GM23248 (cell line): ENCODE measurements at regions not wholly inside any gene's neighbourhood (a gene's known extent, or its start where the extent isn't known, plus 50 kb on each side); places are given as distances from the start of the nearest gene placed in this dataset.

Source experiments
- DNase-seq: peaks from one replicate; pipeline ENCODE4 v3.0.0-alpha.2; 2015
- H2AFZ ChIP-seq: fragments of 200-600 bp; sonication (generic); 2 replicates; pipeline ENCODE4 v1.6.1; 2016; ENCODE audit warnings: antibody characterized with exemption
- H3F3A ChIP-seq: fragments of 200-600 bp; sonication (generic); 2 replicates; pipeline ENCODE4 v1.6.1; 2016; ENCODE audit warnings: mild to moderate bottlenecking, antibody characterized with exemption, mixed run types; ENCODE audit not compliant: insufficient read depth
- H3K27ac ChIP-seq: fragments of 200-600 bp; sonication (generic); 2 replicates; pipeline ENCODE4 v1.5.1; 2016; ENCODE audit warnings: mild to moderate bottlenecking
- H3K27me3 ChIP-seq: fragments of 200-600 bp; sonication (generic); replicated peaks from 2 replicates; pipeline ENCODE4 v1.6.1; 2016; ENCODE audit warnings: mild to moderate bottlenecking; ENCODE audit not compliant: insufficient read depth
- H3K36me3 ChIP-seq: fragments of 200-600 bp; sonication (generic); 2 replicates; pipeline ENCODE4 v1.6.1; 2016; ENCODE audit warnings: low read depth, mild to moderate bottlenecking
- H3K4me1 ChIP-seq: fragments of 200-600 bp; sonication (generic); 2 replicates; pipeline ENCODE4 v1.6.1; 2016; ENCODE audit warnings: mild to moderate bottlenecking; ENCODE audit not compliant: insufficient read depth
- H3K4me2 ChIP-seq: fragments of 200-600 bp; sonication (generic); one replicate; pipeline ENCODE4 v1.6.1; 2016; ENCODE audit warnings: mild to moderate bottlenecking; ENCODE audit not compliant: unreplicated experiment
- H3K4me3 ChIP-seq: fragments of 200-600 bp; sonication (generic); 2 replicates; pipeline ENCODE4 v1.5.1; 2016; ENCODE audit warnings: mild to moderate bottlenecking
- H3K79me2 ChIP-seq: fragments of 200-600 bp; sonication (generic); 2 replicates; pipeline ENCODE4 v1.6.1; 2016; ENCODE audit warnings: mild to moderate bottlenecking; ENCODE audit not compliant: insufficient read depth
- H3K9ac ChIP-seq: fragments of 200-600 bp; sonication (generic); 2 replicates; pipeline ENCODE4 v1.6.1; 2016; ENCODE audit warnings: mild to moderate bottlenecking
- H3K9me2 ChIP-seq: fragments of 200-600 bp; sonication (generic); 2 replicates; pipeline ENCODE4 v1.6.1; 2016; ENCODE audit warnings: mixed run types, mild to moderate bottlenecking, moderate library complexity; ENCODE audit not compliant: insufficient read depth
- H3K9me3 ChIP-seq: fragments of 200-600 bp; sonication (generic); one replicate; pipeline ENCODE4 v1.6.1; 2017; ENCODE audit warnings: low read depth
- H4K20me1 ChIP-seq: fragments of 200-600 bp; sonication (generic); 2 replicates; pipeline ENCODE4 v1.6.0; 2016; ENCODE audit not compliant: insufficient read depth
- EZH2 ChIP-seq: fragments of 200-600 bp; sonication (generic); IDR thresholded peaks from 2 replicates; pipeline ENCODE4 v1.6.1; 2018; ENCODE audit warnings: antibody characterized with exemption, mild to moderate bottlenecking; ENCODE audit not compliant: insufficient read depth, poor library complexity, severe bottlenecking
- EZH2phosphoT487 ChIP-seq: fragments of 200-600 bp; sonication (generic); IDR thresholded peaks from 2 replicates; pipeline ENCODE4 v1.6.1; 2018; ENCODE audit warnings: antibody characterized with exemption, moderate library complexity, mild to moderate bottlenecking, low read depth; ENCODE audit not compliant: insufficient read depth
- WGBS, 2 experiments: methylation state at CpG; one replicate each; pipeline ENCODE4 v1.1.6; 2015 to 2017; ENCODE audit warnings: low lambda C conversion rate in 2 of 2, low coverage in 1 of 2; ENCODE audit errors: missing lambda C conversion rate in 2 of 2; 5-methylcytosine and 5-hydroxymethylcytosine counted together
- in situ Hi-C: fragments of 300-500 bp; cut with MboI; formaldehyde crosslinking; loops from 2 replicates; pipeline ENCODE4 v1.15.0; 2020

GRCh38 chr6:105757512-105758200 is 328.5 kb upstream of the PRDM1 start:
- no peaks in the 10 kb centered on the region for H4K20me1 ChIP-seq
- H3K36me3 ChIP-seq, result no peaks in the 10 kb centered on the region
- H3K27ac ChIP-seq, result no peak overlapping the region
- no peak overlapping the region for H2AFZ ChIP-seq
- no peak for TF ChIP-seq EZH2phosphoT487
- no peak overlapping the region for H3K4me2 ChIP-seq
- no peak overlapping the region for H3K9ac ChIP-seq
- H3K4me1 ChIP-seq, result peaks cover 13% of the 10 kb centered on the region
- no peak for DNase-seq
- in situ Hi-C loops, result no loop called here
- no peak overlapping the region for H3K4me3 ChIP-seq
- H3K27me3 ChIP-seq, result no peaks in the 10 kb centered on the region
- H3K9me3 ChIP-seq, result no peaks in the 10 kb centered on the region
- H3K9me2 ChIP-seq, result no peaks in the 10 kb centered on the region
- H3K79me2 ChIP-seq, result no peaks in the 10 kb centered on the region
- H3F3A ChIP-seq, result peaks cover 10% of the 10 kb centered on the region; the same call in 1 of the 2 replicates
- WGBS, 2 experiments, result 91 to 94% methylated on average over 5 of the region's 5 CpGs

DNA sequence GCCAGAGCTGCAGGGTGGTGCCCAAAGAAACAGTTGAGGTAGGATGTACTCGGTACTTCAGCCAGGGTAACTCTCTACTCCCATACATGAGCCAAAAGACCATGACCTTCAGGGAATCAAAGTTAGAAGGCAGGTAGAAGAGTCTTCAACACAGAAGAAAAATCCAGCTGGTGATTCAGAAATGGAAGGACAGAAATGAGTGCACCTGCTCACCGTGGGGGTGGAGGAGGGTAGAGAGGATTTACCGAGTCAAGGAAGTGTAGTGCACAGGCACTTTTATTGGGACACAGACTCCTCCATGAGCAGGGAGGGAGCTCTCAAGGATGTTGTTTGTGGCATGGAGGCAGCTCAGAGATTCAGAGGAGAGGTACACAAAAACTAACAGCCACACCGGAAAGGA is 330.3 kb upstream of the PRDM1 start:
- Histone ChIP-seq H3K4me2 (no peak overlapping the region), H3K36me3 (no peaks in the 10 kb centered on the region), H2AFZ (no peak overlapping the region), H3K9me2 (no peaks in the 10 kb centered on the region), H3K9ac (no peak overlapping the region), H3K4me1 (peaks cover 13% of the 10 kb centered on the region), H3K27ac (no peak overlapping the region), H3K79me2 (no peaks in the 10 kb centered on the region), H3K27me3 (no peaks in the 10 kb centered on the region), H3K9me3 (no peaks in the 10 kb centered on the region), H3K4me3 (no peak overlapping the region), H3F3A (peaks cover 10% of the 10 kb centered on the region; the same call in 1 of the 2 replicates), H4K20me1 (no peaks in the 10 kb centered on the region)
- in situ Hi-C loops, result no loop called here
- TF ChIP-seq EZH2 (no peak), EZH2phosphoT487 (no peak)
- WGBS, 2 experiments, result 98% methylated on average over 4 of the region's 4 CpGs
- no peak for DNase-seq

DNA sequence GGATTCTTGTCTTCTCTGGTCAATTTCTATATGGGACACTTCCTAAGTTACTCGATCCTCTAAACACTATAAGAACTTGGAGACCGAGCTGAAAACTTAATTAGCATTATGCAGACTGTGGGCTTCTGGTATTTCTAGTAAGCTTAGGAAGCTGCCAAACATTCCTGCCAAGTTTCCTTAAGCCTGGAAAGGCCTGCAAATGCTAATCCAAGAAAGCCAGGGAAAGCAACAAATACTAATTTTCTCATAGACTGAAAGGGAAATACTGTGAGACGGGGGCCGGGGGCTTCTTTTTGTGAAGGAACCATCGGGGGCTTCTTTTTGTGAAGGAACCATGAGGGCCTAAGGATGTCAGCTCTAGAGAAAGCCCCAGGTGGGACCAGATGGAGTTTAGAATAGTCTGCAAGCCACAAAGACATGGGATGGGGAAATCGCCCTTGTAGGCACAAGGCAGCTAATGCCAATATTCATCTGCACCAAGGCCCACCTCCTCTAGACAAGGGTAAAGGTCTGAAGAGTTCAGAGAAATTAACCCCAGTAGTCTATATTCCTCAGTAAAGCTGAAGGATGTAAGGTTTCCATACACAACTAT is 332.4 kb upstream of the PRDM1 start:
- 47 to 51% methylated on average over 5 to 6 of the region's 6 CpGs for WGBS, 2 experiments
- no peak overlapping the region for H3K9ac ChIP-seq
- TF ChIP-seq EZH2 (no peak), EZH2phosphoT487 (no peak)
- no peaks in the 10 kb centered on the region for H3K79me2 ChIP-seq
- in situ Hi-C loops, result no loop called here
- no peaks in the 10 kb centered on the region for H3K9me3 ChIP-seq
- no peak overlapping the region for H3K4me3 ChIP-seq
- H3F3A ChIP-seq, result 0 out of 2 replicates have a peak, but pooled peaks cover 11% of the 10 kb centered on the region
- no peaks in the 10 kb centered on the region for H4K20me1 ChIP-seq
- no peak overlapping the region for H3K4me2 ChIP-seq
- H3K9me2 ChIP-seq, result no peaks in the 10 kb centered on the region
- H2AFZ ChIP-seq, result no peak overlapping the region
- H3K4me1 ChIP-seq, result peaks cover 6% of the 10 kb centered on the region; the same call in 1 of the 2 replicates
- DNase-seq, result no peak
- H3K27me3 ChIP-seq, result no peaks in the 10 kb centered on the region
- H3K36me3 ChIP-seq, result no peaks in the 10 kb centered on the region
- H3K27ac ChIP-seq, result no peak overlapping the region

DNA sequence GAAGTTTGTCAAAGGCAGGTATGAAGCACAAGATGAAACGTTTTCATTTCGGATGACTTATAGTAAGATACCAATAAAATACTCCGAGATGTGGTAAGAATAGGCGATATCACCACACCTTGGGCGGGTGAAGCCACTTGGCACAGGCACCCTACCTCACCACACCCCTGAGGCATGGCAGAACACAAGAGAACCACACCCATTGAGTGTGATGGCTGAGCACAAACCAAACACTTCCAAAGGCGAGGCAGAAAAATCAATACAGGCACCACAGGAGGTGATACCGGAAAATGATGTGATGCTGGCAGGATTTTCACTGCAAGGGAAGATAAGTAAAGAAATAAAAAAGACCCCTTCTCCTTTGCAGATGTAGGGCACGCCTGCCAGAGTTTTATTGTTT is 332.9 kb upstream of the PRDM1 start:
- WGBS, 2 experiments, result 74 to 80% methylated on average over 8 of the region's 8 CpGs
- no peak for TF ChIP-seq EZH2
- no peak for TF ChIP-seq EZH2phosphoT487
- in situ Hi-C loops, result no loop called here
- no peak for DNase-seq
- Histone ChIP-seq H3K27me3 (no peaks in the 10 kb centered on the region), H3K4me2 (no peak overlapping the region), H3K79me2 (no peaks in the 10 kb centered on the region), H3K9me3 (no peaks in the 10 kb centered on the region), H3K36me3 (no peaks in the 10 kb centered on the region), H3K27ac (no peak overlapping the region), H3K9me2 (no peaks in the 10 kb centered on the region), H3K9ac (no peak overlapping the region), H3K4me1 (peaks cover 6% of the 10 kb centered on the region; the same call in 1 of the 2 replicates), H3F3A (0 out of 2 replicates have a peak, but pooled peaks cover 11% of the 10 kb centered on the region), H3K4me3 (no peak overlapping the region), H2AFZ (no peak overlapping the region), H4K20me1 (no peaks in the 10 kb centered on the region)
